Aorta (tissue), 5 donors: ENCODE measurements at regions not wholly inside any gene's neighbourhood (a gene's known extent, or its start where the extent isn't known, plus 50 kb on each side); places are given as distances from the start of the nearest gene placed in this dataset.
"Not testable (repeated sequence)": the region's sequence is repeated elsewhere in the genome, so short reads cannot be mapped to it uniquely, and the experiment has no call there.

ENCODE experiments used
- ATAC-seq: fragments of 200-7000 bp; cut with Tn5 transposase; one replicate; pipeline ENCODE4 v1.9.1; 2022; ENCODE audit warnings: moderate library complexity; ENCODE audit not compliant: low FRiP score
- DNase-seq, 2 donors: peaks; one replicate each; pipeline ENCODE4 v3.0.0-alpha.2; 2020
- H3K27ac ChIP-seq, 2 donors: one replicate each; pipeline ENCODE4 v1.5.1; 2013; ENCODE audit warnings: low read length in 2 of 2, mild to moderate bottlenecking in 2 of 2, moderate library complexity in 2 of 2, control low read depth in 1 of 2, inconsistent platforms in 1 of 2, low read depth in 1 of 2
- H3K27me3 ChIP-seq, 2 donors: one replicate each; pipeline ENCODE4 v1.6.1; 2013; ENCODE audit warnings: control low read depth in 1 of 2, low read length in 1 of 2, mild to moderate bottlenecking in 1 of 2, moderate library complexity in 1 of 2; ENCODE audit not compliant: insufficient read depth in 2 of 2, control insufficient read depth in 1 of 2
- H3K36me3 ChIP-seq, 2 donors: one replicate each; pipeline ENCODE4 v1.6.1; 2013; ENCODE audit warnings: control low read depth in 1 of 2, low read length in 1 of 2, mild to moderate bottlenecking in 1 of 2; ENCODE audit not compliant: insufficient read depth in 2 of 2, control insufficient read depth in 1 of 2
- H3K4me1 ChIP-seq, 2 donors: one replicate each; pipeline ENCODE4 v1.6.1; 2013; ENCODE audit warnings: low read length in 2 of 2, control low read depth in 1 of 2, mild to moderate bottlenecking in 1 of 2, moderate library complexity in 1 of 2; ENCODE audit not compliant: insufficient read depth in 2 of 2, control insufficient read depth in 1 of 2
- H3K4me3 ChIP-seq, 2 donors: one replicate each; pipeline ENCODE4 v1.5.1; 2013; ENCODE audit warnings: low read length in 2 of 2, control low read depth in 1 of 2, mild to moderate bottlenecking in 1 of 2
- H3K9me3 ChIP-seq: one replicate; pipeline ENCODE4 v1.6.1; 2013; ENCODE audit warnings: mild to moderate bottlenecking, low read length; ENCODE audit not compliant: control insufficient read depth
- WGBS, 2 donors: extraction: QIAGEN DNeasy Blood & Tissue Kit; methylation state at CpG; one replicate each; pipeline ENCODE4 v1.1.7; 2013; 5-methylcytosine and 5-hydroxymethylcytosine counted together
- intact Hi-C, 2 donors: fragments of 100-400 bp; cut with DNase I; formaldehyde crosslinking; loops; one replicate each; pipeline versions ENCODE4 v1.14.2 to v1.15.0; 2022
- donor health status: healthy with polysubstance abuse.
- donor health status: Bipolar disorder and iron deficiency.
- donor health status: DM: no; HTN: no; CAD: no.
- donor health status: DM: no; HTN: no; CAD: no.
- donor health status: DM: yes; HTN: yes; CAD: no.

GRCh38 chr1:187053876-187054275 is 225.1 kb downstream of the PLA2G4A start:
- H3K36me3 ChIP-seq, result no peaks in the 10 kb centered on the region
- no peak overlapping the region for H3K4me3 ChIP-seq
- intact Hi-C loops, result no loop called here
- no peaks in the 10 kb centered on the region for H3K9me3 ChIP-seq
- no peak for DNase-seq
- no peaks in the 10 kb centered on the region for H3K4me1 ChIP-seq
- no peak overlapping the region for H3K27ac ChIP-seq
- 59 to 65% methylated on average over 4 of the region's 4 CpGs for WGBS, 2 donors
- no peaks in the 10 kb centered on the region for H3K27me3 ChIP-seq
- no peak for ATAC-seq

GRCh38 chr1:187054862-187055757 is 226.4 kb downstream of the PLA2G4A start:
- Histone ChIP-seq H3K36me3 (no peaks in the 10 kb centered on the region), H3K9me3 (peaks cover 1% of the 10 kb centered on the region), H3K27me3 (no peaks in the 10 kb centered on the region), H3K4me1 (no peaks in the 10 kb centered on the region), H3K4me3 (no peak overlapping the region), H3K27ac (no peak overlapping the region)
- 22 to 38% methylated on average over 3 of the region's 3 CpGs for WGBS, 2 donors
- intact Hi-C loops, result no loop called here
- DNase-seq, result no peak
- ATAC-seq, result no peak

GRCh38 chr1:187063271-187063670 is 234.5 kb downstream of the PLA2G4A start:
- ATAC-seq, result no peak
- DNase-seq, result no peak
- Histone ChIP-seq H3K27me3 (peaks cover 0 to 1% of the 10 kb centered on the region in 2 donors), H3K9me3 (peaks cover 4% of the 10 kb centered on the region), H3K4me3 (no peak overlapping the region), H3K36me3 (no peaks in the 10 kb centered on the region), H3K4me1 (no peaks in the 10 kb centered on the region), H3K27ac (no peak overlapping the region)
- 90 to 95% methylated on average over 2 of the region's 2 CpGs for WGBS, 2 donors
- intact Hi-C loops, result no loop called here

GRCh38 chr1:187067160-187067559 is 238.4 kb downstream of the PLA2G4A start:
- Histone ChIP-seq H3K4me1 (no peaks in the 10 kb centered on the region), H3K9me3 (peaks cover 1% of the 10 kb centered on the region), H3K4me3 (no peak overlapping the region), H3K27me3 (peaks cover 0 to 1% of the 10 kb centered on the region in 2 donors), H3K27ac (no peak overlapping the region), H3K36me3 (no peaks in the 10 kb centered on the region)
- intact Hi-C loops, result no loop called here
- ATAC-seq (no peak), DNase-seq (no peak)
- 47 to 74% methylated on average over 1 of the region's 1 CpG for WGBS, 2 donors

- Histone ChIP-seq H3K4me3 (no peak overlapping the region), H3K9me3 (peaks cover 1% of the 10 kb centered on the region), H3K36me3 (no peaks in the 10 kb centered on the region), H3K27me3 (no peaks in the 10 kb centered on the region), H3K27ac (no peak overlapping the region), H3K4me1 (no peaks in the 10 kb centered on the region)
- intact Hi-C loops, result no loop called here
- ATAC-seq, result no peak
- no peak for DNase-seq
- WGBS, 2 donors, result 65 to 74% methylated on average over 3 of the region's 3 CpGs
Observed at GRCh38 chr1:187070076-187070475, 241.3 kb downstream of the PLA2G4A start.

GRCh38 chr1:187072262-187073034 is 243.7 kb downstream of the PLA2G4A start:
- H3K4me1 ChIP-seq, H3K27me3 ChIP-seq, DNase-seq, H3K27ac ChIP-seq, intact Hi-C loops, ATAC-seq, H3K9me3 ChIP-seq, H3K4me3 ChIP-seq, H3K36me3 ChIP-seq: not testable (repeated sequence)
- 84 to 88% methylated on average over 28 to 29 of the region's 29 CpGs for WGBS, 2 donors

GRCh38 chr1:187073035-187073560 is 244.3 kb downstream of the PLA2G4A start:
- H3K27me3 ChIP-seq, H3K4me3 ChIP-seq, H3K4me1 ChIP-seq, H3K9me3 ChIP-seq, H3K27ac ChIP-seq, DNase-seq, H3K36me3 ChIP-seq, intact Hi-C loops, ATAC-seq: not testable (repeated sequence)
- 62 to 69% methylated on average over 10 to 13 of the region's 13 CpGs for WGBS, 2 donors

- intact Hi-C loops, H3K4me3 ChIP-seq, H3K4me1 ChIP-seq, H3K27ac ChIP-seq, H3K36me3 ChIP-seq, ATAC-seq, DNase-seq, H3K27me3 ChIP-seq, H3K9me3 ChIP-seq: not testable (repeated sequence)
- WGBS, 2 donors, result 97% methylated on average over 34 to 35 of the region's 35 CpGs
Observed at GRCh38 chr1:187073634-187074245, 245.0 kb downstream of the PLA2G4A start.
